SK-N-SH (cell line): ENCODE measurements at regions not wholly inside any gene's neighbourhood (a gene's known extent, or its start where the extent isn't known, plus 50 kb on each side); places are given as distances from the start of the nearest gene placed in this dataset.

Source experiments
- CTCF ChIA-PET: fragments of 300-600, 350-600 bp; formaldehyde crosslinking; extraction: SDS; loops from one replicate; lab custom pipeline; 2021; lab: Yijun Ruan, JAX
- POLR2A ChIA-PET: fragments of 350-600 bp; sonication (Branson Sonifier 250); formaldehyde crosslinking; extraction: SDS; loops from one replicate; lab custom pipeline; 2020; ENCODE audit warnings: antibody characterized with exemption, inconsistent platforms; lab: Yijun Ruan, JAX
- DNase-seq: peaks from one replicate; pipeline ENCODE4 v3.0.0; 2012
- H2AFZ ChIP-seq: fragments of 200-600 bp; sonication (generic); 2 replicates; pipeline ENCODE4 v1.8.1; 2016; ENCODE audit warnings: antibody characterized with exemption, mild to moderate bottlenecking, low read depth
- H3F3A ChIP-seq: fragments of 200-600 bp; sonication (generic); replicated peaks from 2 replicates; pipeline ENCODE3; 2016; ENCODE audit warnings: antibody characterized with exemption, mild to moderate bottlenecking; ENCODE audit not compliant: insufficient read depth
- H3K27ac ChIP-seq, 2 experiments: fragments of 200-500 bp in 1 of 2; fragments of 200-600 bp in 1 of 2; sonication (Bioruptor generic) in 1 of 2; sonication (generic), shearing (Covaris generic) in 1 of 2; 2 replicates each; pipeline versions ENCODE4 v1.5.1 to v1.6.1; 2014 to 2016; ENCODE audit warnings: low read depth in 2 of 2, inconsistent platforms in 1 of 2, low read length in 1 of 2, mild to moderate bottlenecking in 1 of 2, mixed read lengths in 1 of 2
- H3K27me3 ChIP-seq: fragments of 200-600 bp; sonication (generic), shearing (Covaris generic); 2 replicates; pipeline ENCODE4 v1.6.1; 2016; ENCODE audit warnings: mixed run types; ENCODE audit not compliant: insufficient read depth
- H3K36me3 ChIP-seq, 2 experiments: fragments of 200-500 bp in 1 of 2; fragments of 200-600 bp in 1 of 2; sonication (Bioruptor generic) in 1 of 2; sonication (generic) in 1 of 2; replicated peaks in 1 of 2; 2 replicates each; pipeline versions ENCODE3 to v1.5.1; 2014 to 2016; ENCODE audit warnings: low read length in 1 of 2, mild to moderate bottlenecking in 1 of 2; ENCODE audit not compliant: insufficient read depth in 2 of 2, control insufficient read depth in 1 of 2
- H3K4me1 ChIP-seq, 2 experiments: fragments of 200-500 bp in 1 of 2; fragments of 200-600 bp in 1 of 2; sonication (Bioruptor generic) in 1 of 2; sonication (generic), shearing (Covaris generic) in 1 of 2; 2 replicates each; pipeline versions ENCODE4 v1.5.1 to v1.6.1; 2014 to 2016; ENCODE audit warnings: low read depth in 1 of 2, low read length in 1 of 2, mixed run types in 1 of 2; ENCODE audit not compliant: insufficient read depth in 2 of 2, control insufficient read depth in 1 of 2
- H3K4me2 ChIP-seq: fragments of 200-600 bp; sonication (generic), shearing (Covaris generic); 2 replicates; pipeline ENCODE4 v1.6.1; 2017; ENCODE audit warnings: mixed run types
- H3K4me3 ChIP-seq, 2 experiments: fragments of 200-500 bp in 1 of 2; fragments of 200-600 bp in 1 of 2; sonication (Bioruptor generic) in 1 of 2; sonication (generic), shearing (Covaris generic) in 1 of 2; 2 replicates each; pipeline versions ENCODE4 v1.5.1 to v1.8.1; 2014 to 2016; ENCODE audit warnings: low read depth in 2 of 2, inconsistent platforms in 1 of 2, low read length in 1 of 2, mild to moderate bottlenecking in 1 of 2, mixed read lengths in 1 of 2, moderate library complexity in 1 of 2
- H3K79me2 ChIP-seq: fragments of 200-600 bp; sonication (generic); 2 replicates; pipeline ENCODE4 v1.8.1; 2017; ENCODE audit warnings: mild to moderate bottlenecking; ENCODE audit not compliant: insufficient read depth
- H3K9ac ChIP-seq: fragments of 200-600 bp; sonication (generic); 2 replicates; pipeline ENCODE4 v1.6.1; 2017; ENCODE audit warnings: mixed run types
- H3K9me2 ChIP-seq: fragments of 200-600 bp; sonication (generic); 2 replicates; pipeline ENCODE4 v1.6.1; 2017; ENCODE audit warnings: mixed run types
- H3K9me3 ChIP-seq: fragments of 200-600 bp; sonication (generic); 2 replicates; pipeline ENCODE4 v1.6.1; 2017; ENCODE audit warnings: mixed run types, mild to moderate bottlenecking, moderate library complexity
- H4K20me1 ChIP-seq: fragments of 200-600 bp; sonication (generic); 2 replicates; pipeline ENCODE4 v1.6.1; 2017; ENCODE audit warnings: mild to moderate bottlenecking, mixed run types; ENCODE audit not compliant: insufficient read depth
- CHD2 ChIP-seq: fragments of 150-350 bp; IDR thresholded peaks from 2 replicates; pipeline ENCODE4 v1.6.1; 2018; ENCODE audit warnings: low read length; ENCODE audit not compliant: partially characterized antibody
- ELF1 ChIP-seq: IDR thresholded peaks from 2 replicates; pipeline ENCODE4 v1.4.0; 2012
- FOSL2 ChIP-seq: IDR thresholded peaks from 2 replicates; pipeline ENCODE4 v1.4.0; 2012; ENCODE audit warnings: low read depth, mild to moderate bottlenecking, moderate library complexity, borderline replicate concordance
- FOXJ3 ChIP-seq: sonication (generic); formaldehyde crosslinking; IDR thresholded peaks from 2 replicates; pipeline ENCODE4 v1.5.1; 2020; ENCODE audit warnings: mild to moderate bottlenecking, missing genetic modification reagents
- GABPA ChIP-seq: IDR thresholded peaks from 2 replicates; pipeline ENCODE4 v1.4.0; 2012; ENCODE audit warnings: low read depth, mild to moderate bottlenecking
- GATA2 ChIP-seq: sonication (generic); formaldehyde crosslinking; IDR thresholded peaks from 2 replicates; pipeline ENCODE4 v1.5.0; 2020; ENCODE audit warnings: mild to moderate bottlenecking, missing genetic modification reagents
- IRF3 ChIP-seq: fragments of 150-350 bp; IDR thresholded peaks from 2 replicates; pipeline ENCODE4 v1.6.1; 2016; ENCODE audit warnings: mild to moderate bottlenecking, low read depth, low read length
- MAX ChIP-seq: IDR thresholded peaks from 2 replicates; pipeline ENCODE4 v1.4.0; 2012; ENCODE audit warnings: low read depth
- MEF2A ChIP-seq: IDR thresholded peaks from 2 replicates; pipeline ENCODE4 v1.4.0; 2012; ENCODE audit warnings: low read depth, borderline replicate concordance
- PBX3 ChIP-seq: IDR thresholded peaks from 2 replicates; pipeline ENCODE4; 2012
- REST ChIP-seq: IDR thresholded peaks from 2 replicates; pipeline ENCODE4 v1.6.1; 2012; ENCODE audit warnings: mild to moderate bottlenecking, low read depth, low read length, moderate library complexity
- RFX5 ChIP-seq: IDR thresholded peaks from 2 replicates; pipeline ENCODE4 v1.6.1; 2012; ENCODE audit warnings: mild to moderate bottlenecking, improper control_type of control experiment, low read length
- SIN3A ChIP-seq: IDR thresholded peaks from 2 replicates; pipeline ENCODE4 v1.6.1; 2012; ENCODE audit warnings: low read depth, mild to moderate bottlenecking, low read length, moderate library complexity, borderline replicate concordance
- TCF12 ChIP-seq: IDR thresholded peaks from 2 replicates; pipeline ENCODE4 v1.4.0; 2012
- USF1 ChIP-seq: IDR thresholded peaks from 2 replicates; pipeline ENCODE4 v1.4.0; 2012; ENCODE audit warnings: low read depth, borderline replicate concordance
- WGBS: methylation state at CpG from one replicate; pipeline ENCODE4 v1.1.6; 2017; ENCODE audit warnings: low lambda C conversion rate; 5-methylcytosine and 5-hydroxymethylcytosine counted together

- CTCF ChIA-PET = no interaction called here
- H4K20me1 ChIP-seq = no peaks in the 10 kb centered on the region
- no peak overlapping the region for H3K27ac ChIP-seq
- H3K27me3 ChIP-seq = no peaks in the 10 kb centered on the region
- POLR2A ChIA-PET = no interaction called here
- H3K9me2 ChIP-seq = no peaks in the 10 kb centered on the region
- H2AFZ ChIP-seq = no peak overlapping the region
- H3K36me3 ChIP-seq = no peaks in the 10 kb centered on the region
- 98% methylated on average over 8 of the region's 8 CpGs for WGBS
- no peak for DNase-seq
- no peak overlapping the region for H3K4me2 ChIP-seq
- TF ChIP-seq TCF12 (no peak), REST (no peak), FOSL2 (no peak), MEF2A (no peak), GABPA (no peak), MAX (no peak)
- H3F3A ChIP-seq = no peaks in the 10 kb centered on the region
- no peaks in the 10 kb centered on the region for H3K79me2 ChIP-seq
- H3K9ac ChIP-seq = no peak overlapping the region
- no peaks in the 10 kb centered on the region for H3K9me3 ChIP-seq
- H3K4me3 ChIP-seq = no peak overlapping the region
- peaks cover 3 to 5% of the 10 kb centered on the region in 2 experiments; a peak in 1 of 4 replicates for H3K4me1 ChIP-seq
Measured at GRCh38 chr3:177470197-177470941, 273.1 kb upstream of the TBL1XR1 start.

- Histone ChIP-seq H3K4me1 (peaks cover 3 to 5% of the 10 kb centered on the region in 2 experiments; a peak in 1 of 4 replicates), H3K9ac (no peak overlapping the region), H4K20me1 (no peaks in the 10 kb centered on the region), H3K4me2 (no peak overlapping the region), H3K27ac (no peak overlapping the region), H3K27me3 (no peaks in the 10 kb centered on the region), H3K36me3 (no peaks in the 10 kb centered on the region), H3F3A (no peaks in the 10 kb centered on the region), H3K9me2 (no peaks in the 10 kb centered on the region), H3K79me2 (no peaks in the 10 kb centered on the region), H2AFZ (no peak overlapping the region), H3K9me3 (no peaks in the 10 kb centered on the region), H3K4me3 (no peak overlapping the region)
- 78% methylated on average over 4 of the region's 4 CpGs for WGBS
- ChIA-PET CTCF (no interaction called here), POLR2A (no interaction called here)
- no peak for DNase-seq
- TF ChIP-seq RFX5 (no peak), FOXJ3 (CRISPR knock-in tag) (no peak), GATA2 (no peak), USF1 (no peak), MEF2A (no peak), REST (no peak), ELF1 (no peak), CHD2 (no peak), SIN3A (no peak), IRF3 (no peak), PBX3 (no peak)
Measured at GRCh38 chr3:177471733-177472480, 274.6 kb upstream of the TBL1XR1 start.
